Osteocyte (in vitro differentiated cells): ENCODE measurements at regions not wholly inside any gene's neighbourhood (a gene's known extent, or its start where the extent isn't known, plus 50 kb on each side); places are given as distances from the start of the nearest gene placed in this dataset.

Experiments
- DNase-seq: peaks from one replicate; pipeline ENCODE4 v3.0.0; 2021; ENCODE audit warnings: mixed read lengths; ENCODE audit not compliant: unreplicated experiment; ENCODE audit errors: extremely low spot score
- H3K27ac Mint-ChIP-seq: one replicate; pipeline ENCODE4 v1.8.0; 2021; ENCODE audit warnings: mild to moderate bottlenecking, mixed read lengths; ENCODE audit not compliant: unreplicated experiment
- H3K27me3 Mint-ChIP-seq: one replicate; pipeline ENCODE4 v1.8.0; 2021; ENCODE audit warnings: mixed read lengths; ENCODE audit not compliant: unreplicated experiment
- H3K36me3 Mint-ChIP-seq: one replicate; pipeline ENCODE4 v1.8.0; 2021; ENCODE audit warnings: mixed read lengths; ENCODE audit not compliant: unreplicated experiment
- H3K4me1 Mint-ChIP-seq: one replicate; pipeline ENCODE4 v1.8.0; 2021; ENCODE audit warnings: mixed read lengths; ENCODE audit not compliant: unreplicated experiment
- H3K4me3 Mint-ChIP-seq: one replicate; pipeline ENCODE4 v1.8.0; 2021; ENCODE audit warnings: mild to moderate bottlenecking, moderate library complexity, mixed read lengths; ENCODE audit not compliant: unreplicated experiment
- H3K9me3 Mint-ChIP-seq: one replicate; pipeline ENCODE4 v1.8.0; 2021; ENCODE audit warnings: mixed read lengths; ENCODE audit not compliant: unreplicated experiment
- TF ChIP-seq, protein P1 (sequence below): fragments of 200-600 bp; sonication (generic); IDR thresholded peaks from 2 replicates; pipeline ENCODE4 v1.5.0; 2021; ENCODE audit warnings: antibody characterized with exemption, mild to moderate bottlenecking, moderate library complexity

DNA sequence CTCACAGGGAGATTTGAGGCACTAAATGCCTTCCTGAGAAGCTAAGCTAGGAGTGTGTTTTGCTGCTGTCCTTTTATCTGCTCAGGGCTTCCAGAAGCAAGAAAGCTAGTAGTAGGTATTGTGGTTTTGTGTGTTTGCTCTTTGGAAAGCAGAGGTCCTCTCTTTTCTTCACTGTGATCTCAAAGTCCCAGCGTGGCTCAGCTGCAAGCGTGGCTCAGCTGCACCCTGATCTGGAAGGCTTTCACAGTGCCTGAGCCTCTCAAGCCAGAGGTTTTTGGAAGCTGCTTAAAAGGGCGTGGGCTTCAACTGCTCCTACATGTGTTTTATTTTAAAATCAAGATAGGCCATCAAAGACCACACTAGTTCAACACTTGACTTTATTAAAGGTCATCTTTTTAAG, 337.4 kb upstream of the RGS6 start:
- Mint-ChIP-seq H3K27me3 (no peaks in the 10 kb centered on the region), H3K27ac (no peak overlapping the region), H3K9me3 (peaks cover 4% of the 10 kb centered on the region), H3K36me3 (peaks cover 29% of the 10 kb centered on the region), H3K4me3 (no peak overlapping the region), H3K4me1 (peaks cover 22% of the 10 kb centered on the region)
- TF ChIP-seq, protein P1, sequence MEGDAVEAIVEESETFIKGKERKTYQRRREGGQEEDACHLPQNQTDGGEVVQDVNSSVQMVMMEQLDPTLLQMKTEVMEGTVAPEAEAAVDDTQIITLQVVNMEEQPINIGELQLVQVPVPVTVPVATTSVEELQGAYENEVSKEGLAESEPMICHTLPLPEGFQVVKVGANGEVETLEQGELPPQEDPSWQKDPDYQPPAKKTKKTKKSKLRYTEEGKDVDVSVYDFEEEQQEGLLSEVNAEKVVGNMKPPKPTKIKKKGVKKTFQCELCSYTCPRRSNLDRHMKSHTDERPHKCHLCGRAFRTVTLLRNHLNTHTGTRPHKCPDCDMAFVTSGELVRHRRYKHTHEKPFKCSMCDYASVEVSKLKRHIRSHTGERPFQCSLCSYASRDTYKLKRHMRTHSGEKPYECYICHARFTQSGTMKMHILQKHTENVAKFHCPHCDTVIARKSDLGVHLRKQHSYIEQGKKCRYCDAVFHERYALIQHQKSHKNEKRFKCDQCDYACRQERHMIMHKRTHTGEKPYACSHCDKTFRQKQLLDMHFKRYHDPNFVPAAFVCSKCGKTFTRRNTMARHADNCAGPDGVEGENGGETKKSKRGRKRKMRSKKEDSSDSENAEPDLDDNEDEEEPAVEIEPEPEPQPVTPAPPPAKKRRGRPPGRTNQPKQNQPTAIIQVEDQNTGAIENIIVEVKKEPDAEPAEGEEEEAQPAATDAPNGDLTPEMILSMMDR: no peak
- no peak for DNase-seq

DNA sequence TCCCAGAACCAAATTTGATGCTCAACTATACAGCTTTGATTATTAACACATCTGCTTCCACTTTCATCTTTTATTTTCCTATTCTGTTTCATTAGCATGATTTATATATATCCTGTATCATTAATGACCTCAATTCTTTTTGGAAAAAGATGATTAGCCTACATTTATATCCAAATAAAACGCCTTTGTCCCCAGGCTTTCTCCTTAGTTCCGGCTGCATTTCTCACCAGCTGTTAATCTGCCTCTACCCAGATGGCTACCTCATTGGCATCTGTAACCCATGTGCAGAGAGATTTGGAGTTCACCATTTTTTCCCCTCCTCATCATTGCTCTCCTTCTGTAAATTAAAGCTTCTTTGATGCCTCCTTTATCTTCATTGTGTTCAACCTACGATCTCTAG, 336.8 kb upstream of the RGS6 start:
- no peaks in the 10 kb centered on the region for H3K27me3 Mint-ChIP-seq
- peaks cover 22% of the 10 kb centered on the region for H3K4me1 Mint-ChIP-seq
- H3K27ac Mint-ChIP-seq: no peak overlapping the region
- H3K9me3 Mint-ChIP-seq: peaks cover 10% of the 10 kb centered on the region
- TF ChIP-seq, protein P1: no peak
- H3K36me3 Mint-ChIP-seq: peaks cover 33% of the 10 kb centered on the region
- no peak for DNase-seq
- no peak overlapping the region for H3K4me3 Mint-ChIP-seq

DNA sequence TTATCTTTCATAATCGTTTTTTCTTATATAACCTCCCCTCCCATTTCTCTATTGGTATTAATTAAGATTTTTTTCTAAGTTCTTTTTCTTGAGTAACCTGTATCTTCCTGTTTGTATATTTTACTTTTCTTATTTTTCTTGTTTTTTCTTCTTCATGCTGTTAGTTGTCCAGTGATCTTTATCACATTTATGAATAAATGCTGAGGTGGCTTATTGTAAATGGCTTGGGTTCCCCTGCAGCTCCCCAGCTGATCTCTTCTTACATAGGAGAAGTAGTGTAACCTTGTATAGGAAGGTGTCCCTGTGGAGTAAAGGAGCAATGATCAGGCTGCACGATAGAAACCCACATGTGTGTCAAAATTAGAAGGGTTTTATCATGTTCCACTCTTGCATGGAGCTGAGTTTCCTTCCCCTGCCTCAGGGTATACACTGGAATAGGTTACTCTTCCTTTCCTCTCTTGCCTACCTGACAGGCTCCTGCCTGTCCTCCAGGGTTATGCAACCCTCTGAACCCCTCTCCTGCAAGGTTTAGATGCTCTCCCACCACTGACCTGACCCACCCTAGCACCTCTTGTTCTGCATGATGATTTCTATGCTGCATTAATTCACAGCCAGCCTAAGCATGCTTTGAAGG, 334.8 kb upstream of the RGS6 start:
- TF ChIP-seq, protein P1: no peak
- Mint-ChIP-seq H3K36me3 (peaks cover 48% of the 10 kb centered on the region), H3K4me1 (peaks cover 16% of the 10 kb centered on the region), H3K4me3 (no peak overlapping the region), H3K27ac (no peak overlapping the region), H3K9me3 (peaks cover 25% of the 10 kb centered on the region), H3K27me3 (no peaks in the 10 kb centered on the region)
- no peak for DNase-seq

DNA sequence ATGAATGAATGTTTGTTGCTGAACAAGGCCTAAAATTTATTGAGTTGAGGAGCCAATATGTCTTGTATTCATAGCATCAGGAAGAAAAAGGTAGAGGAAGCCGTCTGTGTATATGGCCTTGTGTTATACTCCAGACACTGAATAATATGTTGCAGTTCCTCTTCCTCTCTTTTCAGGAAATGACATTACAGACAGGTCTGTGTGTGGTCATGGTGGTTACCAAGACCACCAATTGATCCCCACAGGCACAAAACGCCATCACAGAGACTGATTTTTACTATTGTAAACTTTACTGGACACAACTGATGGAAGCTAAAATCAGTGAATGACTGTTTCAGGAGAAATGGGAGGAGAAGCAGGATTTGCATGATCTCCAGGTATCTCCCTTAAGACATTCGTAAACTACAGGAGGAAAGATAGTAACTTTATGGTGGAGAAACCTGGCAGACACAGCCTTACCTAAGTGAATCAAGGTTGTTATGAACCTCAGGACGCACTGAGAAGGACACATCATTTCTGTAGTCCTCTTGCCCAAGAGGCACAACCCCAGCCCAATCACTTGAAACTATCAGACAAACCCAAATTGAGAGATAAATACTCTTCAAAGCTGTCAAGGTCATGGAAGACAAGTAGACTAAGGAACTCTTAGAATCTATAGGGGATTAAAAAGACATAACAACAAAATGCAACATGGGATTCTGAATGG, 334.1 kb upstream of the RGS6 start:
- H3K27ac Mint-ChIP-seq: no peak overlapping the region
- no peaks in the 10 kb centered on the region for H3K27me3 Mint-ChIP-seq
- peaks cover 48% of the 10 kb centered on the region for H3K36me3 Mint-ChIP-seq
- no peak for DNase-seq
- no peak overlapping the region for H3K4me3 Mint-ChIP-seq
- peaks cover 16% of the 10 kb centered on the region for H3K4me1 Mint-ChIP-seq
- TF ChIP-seq, protein P1: no peak
- H3K9me3 Mint-ChIP-seq: peaks cover 25% of the 10 kb centered on the region

DNA sequence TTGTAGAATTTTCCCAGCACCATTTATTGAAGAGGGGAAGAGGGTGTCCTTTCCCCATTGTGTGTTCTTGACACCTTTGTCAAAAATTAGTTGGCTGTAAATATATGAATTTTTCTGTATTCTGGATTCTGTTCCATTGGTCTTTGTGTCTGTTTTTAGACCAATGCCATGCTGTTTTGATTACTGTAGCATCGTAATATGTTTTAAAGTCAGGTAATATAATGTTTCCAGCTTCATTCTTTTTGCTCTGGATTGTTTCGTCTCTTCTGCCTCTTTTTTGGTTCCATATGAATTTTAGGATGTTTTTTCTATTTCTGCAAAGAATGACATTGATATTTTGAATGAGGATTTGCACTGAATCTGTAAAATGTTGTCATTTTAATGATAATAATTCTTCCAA, 331.9 kb upstream of the RGS6 start:
- Mint-ChIP-seq H3K27me3 (no peaks in the 10 kb centered on the region), H3K36me3 (peaks cover 51% of the 10 kb centered on the region), H3K9me3 (peaks cover 28% of the 10 kb centered on the region), H3K27ac (no peak overlapping the region), H3K4me1 (peaks cover 5% of the 10 kb centered on the region), H3K4me3 (no peak overlapping the region)
- TF ChIP-seq, protein P1: no peak
- DNase-seq: no peak
